GM23248 (cell line): ENCODE measurements at regions not wholly inside any gene's neighbourhood (a gene's known extent, or its start where the extent isn't known, plus 50 kb on each side); places are given as distances from the start of the nearest gene placed in this dataset.

Experiments
- DNase-seq: peaks from one replicate; pipeline ENCODE4 v3.0.0-alpha.2; 2015
- H2AFZ ChIP-seq: fragments of 200-600 bp; sonication (generic); 2 replicates; pipeline ENCODE4 v1.6.1; 2016; ENCODE audit warnings: antibody characterized with exemption
- H3F3A ChIP-seq: fragments of 200-600 bp; sonication (generic); 2 replicates; pipeline ENCODE4 v1.6.1; 2016; ENCODE audit warnings: mild to moderate bottlenecking, antibody characterized with exemption, mixed run types; ENCODE audit not compliant: insufficient read depth
- H3K27ac ChIP-seq: fragments of 200-600 bp; sonication (generic); 2 replicates; pipeline ENCODE4 v1.5.1; 2016; ENCODE audit warnings: mild to moderate bottlenecking
- H3K27me3 ChIP-seq: fragments of 200-600 bp; sonication (generic); replicated peaks from 2 replicates; pipeline ENCODE4 v1.6.1; 2016; ENCODE audit warnings: mild to moderate bottlenecking; ENCODE audit not compliant: insufficient read depth
- H3K36me3 ChIP-seq: fragments of 200-600 bp; sonication (generic); 2 replicates; pipeline ENCODE4 v1.6.1; 2016; ENCODE audit warnings: low read depth, mild to moderate bottlenecking
- H3K4me1 ChIP-seq: fragments of 200-600 bp; sonication (generic); 2 replicates; pipeline ENCODE4 v1.6.1; 2016; ENCODE audit warnings: mild to moderate bottlenecking; ENCODE audit not compliant: insufficient read depth
- H3K4me2 ChIP-seq: fragments of 200-600 bp; sonication (generic); one replicate; pipeline ENCODE4 v1.6.1; 2016; ENCODE audit warnings: mild to moderate bottlenecking; ENCODE audit not compliant: unreplicated experiment
- H3K4me3 ChIP-seq: fragments of 200-600 bp; sonication (generic); 2 replicates; pipeline ENCODE4 v1.5.1; 2016; ENCODE audit warnings: mild to moderate bottlenecking
- H3K79me2 ChIP-seq: fragments of 200-600 bp; sonication (generic); 2 replicates; pipeline ENCODE4 v1.6.1; 2016; ENCODE audit warnings: mild to moderate bottlenecking; ENCODE audit not compliant: insufficient read depth
- H3K9ac ChIP-seq: fragments of 200-600 bp; sonication (generic); 2 replicates; pipeline ENCODE4 v1.6.1; 2016; ENCODE audit warnings: mild to moderate bottlenecking
- H3K9me2 ChIP-seq: fragments of 200-600 bp; sonication (generic); 2 replicates; pipeline ENCODE4 v1.6.1; 2016; ENCODE audit warnings: mixed run types, mild to moderate bottlenecking, moderate library complexity; ENCODE audit not compliant: insufficient read depth
- H3K9me3 ChIP-seq: fragments of 200-600 bp; sonication (generic); one replicate; pipeline ENCODE4 v1.6.1; 2017; ENCODE audit warnings: low read depth
- H4K20me1 ChIP-seq: fragments of 200-600 bp; sonication (generic); 2 replicates; pipeline ENCODE4 v1.6.0; 2016; ENCODE audit not compliant: insufficient read depth
- EZH2 ChIP-seq: fragments of 200-600 bp; sonication (generic); IDR thresholded peaks from 2 replicates; pipeline ENCODE4 v1.6.1; 2018; ENCODE audit warnings: antibody characterized with exemption, mild to moderate bottlenecking; ENCODE audit not compliant: insufficient read depth, poor library complexity, severe bottlenecking
- EZH2phosphoT487 ChIP-seq: fragments of 200-600 bp; sonication (generic); IDR thresholded peaks from 2 replicates; pipeline ENCODE4 v1.6.1; 2018; ENCODE audit warnings: antibody characterized with exemption, moderate library complexity, mild to moderate bottlenecking, low read depth; ENCODE audit not compliant: insufficient read depth
- WGBS, 2 experiments: methylation state at CpG; one replicate each; pipeline ENCODE4 v1.1.6; 2015 to 2017; ENCODE audit warnings: low lambda C conversion rate in 2 of 2, low coverage in 1 of 2; ENCODE audit errors: missing lambda C conversion rate in 2 of 2; 5-methylcytosine and 5-hydroxymethylcytosine counted together
- in situ Hi-C: fragments of 300-500 bp; cut with MboI; formaldehyde crosslinking; loops from 2 replicates; pipeline ENCODE4 v1.15.0; 2020

DNA sequence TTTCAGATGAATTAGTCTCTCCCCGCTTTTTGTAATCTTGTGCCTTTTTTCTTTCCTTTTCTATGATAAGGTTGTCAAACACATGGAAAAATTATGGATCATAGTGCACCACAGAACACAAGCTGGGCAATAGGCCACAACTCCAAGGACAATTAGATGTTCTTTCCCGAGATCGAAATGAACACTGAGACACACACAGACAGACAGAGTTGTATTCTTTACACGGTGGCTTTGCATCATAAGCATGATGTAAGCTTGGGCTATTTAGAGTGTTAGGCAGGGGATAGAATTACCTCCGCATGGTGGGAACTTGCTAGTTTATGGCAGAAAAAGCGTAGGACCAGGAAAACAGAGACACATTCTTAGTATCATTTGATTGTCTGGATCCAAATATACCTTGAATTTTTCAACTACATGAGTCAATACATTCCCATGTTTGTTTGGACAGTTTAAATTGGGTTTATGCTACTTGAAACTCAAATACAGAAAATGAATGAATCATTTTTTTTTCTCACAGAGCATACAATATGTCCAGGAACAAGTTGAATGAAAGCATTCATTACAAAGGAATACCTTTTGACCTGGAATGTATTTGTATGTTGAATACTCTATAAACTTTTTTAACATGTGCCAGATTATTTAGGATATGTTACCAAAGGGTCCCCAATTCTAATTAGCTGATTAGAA lies 1611.5 kb upstream of the TMEFF2 start:
- H4K20me1 ChIP-seq, result no peaks in the 10 kb centered on the region
- H3K79me2 ChIP-seq, result no peaks in the 10 kb centered on the region
- TF ChIP-seq EZH2phosphoT487 (no peak), EZH2 (no peak)
- no peaks in the 10 kb centered on the region for H3F3A ChIP-seq
- no peaks in the 10 kb centered on the region for H3K27me3 ChIP-seq
- no peak overlapping the region for H3K27ac ChIP-seq
- H3K4me2 ChIP-seq, result no peak overlapping the region
- in situ Hi-C loops, result no loop called here
- no peak overlapping the region for H2AFZ ChIP-seq
- no peak overlapping the region for H3K9ac ChIP-seq
- H3K9me3 ChIP-seq, result no peaks in the 10 kb centered on the region
- WGBS, 2 experiments, result 53 to 61% methylated on average over 6 of the region's 6 CpGs
- H3K4me3 ChIP-seq, result no peak overlapping the region
- H3K36me3 ChIP-seq, result no peaks in the 10 kb centered on the region
- no peaks in the 10 kb centered on the region for H3K9me2 ChIP-seq
- H3K4me1 ChIP-seq, result no peaks in the 10 kb centered on the region
- DNase-seq, result no peak

GRCh38 chr2:193796847-193797246 lies 1602.1 kb upstream of the TMEFF2 start:
- no peak overlapping the region for H2AFZ ChIP-seq
- H3K4me3 ChIP-seq, result no peak overlapping the region
- H4K20me1 ChIP-seq, result no peaks in the 10 kb centered on the region
- in situ Hi-C loops, result no loop called here
- no peak for TF ChIP-seq EZH2
- no peak for TF ChIP-seq EZH2phosphoT487
- H3K79me2 ChIP-seq, result no peaks in the 10 kb centered on the region
- 27 to 29% methylated on average over 1 of the region's 1 CpG for WGBS, 2 experiments
- no peaks in the 10 kb centered on the region for H3K27me3 ChIP-seq
- DNase-seq, result no peak
- peaks cover 3% of the 10 kb centered on the region; the same call in 1 of the 2 replicates for H3K4me1 ChIP-seq
- no peaks in the 10 kb centered on the region for H3K9me3 ChIP-seq
- H3K27ac ChIP-seq, result no peak overlapping the region
- no peaks in the 10 kb centered on the region for H3K9me2 ChIP-seq
- no peaks in the 10 kb centered on the region for H3K36me3 ChIP-seq
- no peak overlapping the region for H3K9ac ChIP-seq
- no peaks in the 10 kb centered on the region; the same call in 1 of the 2 replicates for H3F3A ChIP-seq
- H3K4me2 ChIP-seq, result no peak overlapping the region

DNA sequence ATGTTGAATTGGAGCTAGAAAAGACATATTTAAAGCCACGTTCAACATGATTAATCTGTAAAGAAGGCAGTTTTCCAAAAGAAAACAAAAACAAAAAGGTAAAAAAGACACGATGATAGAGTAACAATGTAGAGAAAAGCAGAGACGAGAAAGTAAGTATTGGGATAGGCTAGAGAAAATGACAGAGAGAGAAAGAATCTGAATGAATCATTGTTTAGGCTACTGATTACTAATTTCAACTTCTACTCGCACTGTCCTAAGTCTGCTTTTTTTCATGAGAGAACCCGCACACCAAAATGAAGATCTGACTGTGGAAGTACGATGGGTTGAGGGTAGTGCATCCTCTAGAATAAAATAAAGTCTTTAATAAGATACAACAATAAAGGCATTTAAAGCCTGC lies 1599.2 kb upstream of the TMEFF2 start:
- peak overlapping the region; percentile 51 for H2AFZ ChIP-seq
- no peaks in the 10 kb centered on the region for H3K27me3 ChIP-seq
- WGBS, 2 experiments, result 35 to 38% methylated on average over 6 of the region's 6 CpGs
- H3K4me2 ChIP-seq, result no peak overlapping the region
- H3K36me3 ChIP-seq, result no peaks in the 10 kb centered on the region
- in situ Hi-C loops, result no loop called here
- no peaks in the 10 kb centered on the region for H3K79me2 ChIP-seq
- H3K9me2 ChIP-seq, result no peaks in the 10 kb centered on the region
- H3F3A ChIP-seq, result no peaks in the 10 kb centered on the region; the same call in 1 of the 2 replicates
- TF ChIP-seq EZH2, result no peak
- no peak for TF ChIP-seq EZH2phosphoT487
- peak; percentile 49 for DNase-seq
- H3K4me1 ChIP-seq, result peaks cover 3% of the 10 kb centered on the region; the same call in 1 of the 2 replicates
- no peaks in the 10 kb centered on the region for H3K9me3 ChIP-seq
- no peaks in the 10 kb centered on the region for H4K20me1 ChIP-seq
- 0 out of 2 replicates have a peak overlapping the region, but pooled peaks have one; percentile 7 for H3K27ac ChIP-seq
- no peak overlapping the region for H3K4me3 ChIP-seq
- H3K9ac ChIP-seq, result no peak overlapping the region

- H3K9me2 ChIP-seq, result no peaks in the 10 kb centered on the region
- H2AFZ ChIP-seq, result no peak overlapping the region
- no peak overlapping the region for H3K9ac ChIP-seq
- no peak overlapping the region for H3K4me3 ChIP-seq
- no peaks in the 10 kb centered on the region for H3K4me1 ChIP-seq
- no peak overlapping the region for H3K4me2 ChIP-seq
- H3K9me3 ChIP-seq, result no peaks in the 10 kb centered on the region
- no peaks in the 10 kb centered on the region for H3K36me3 ChIP-seq
- H3K27me3 ChIP-seq, result no peaks in the 10 kb centered on the region
- whole genome bisulfite sequencing, 2 experiments, result 25 to 31% methylated on average over 2 of the region's 2 CpGs
- TF ChIP-seq EZH2, result no peak
- TF ChIP-seq EZH2phosphoT487, result no peak
- no peaks in the 10 kb centered on the region for H4K20me1 ChIP-seq
- DNase-seq, result no peak
- in situ Hi-C loops, result no loop called here
- H3K27ac ChIP-seq, result no peak overlapping the region
- no peaks in the 10 kb centered on the region for H3K79me2 ChIP-seq
- no peaks in the 10 kb centered on the region for H3F3A ChIP-seq
Observed at GRCh38 chr2:193783681-193784080, 1588.9 kb upstream of the TMEFF2 start.

DNA sequence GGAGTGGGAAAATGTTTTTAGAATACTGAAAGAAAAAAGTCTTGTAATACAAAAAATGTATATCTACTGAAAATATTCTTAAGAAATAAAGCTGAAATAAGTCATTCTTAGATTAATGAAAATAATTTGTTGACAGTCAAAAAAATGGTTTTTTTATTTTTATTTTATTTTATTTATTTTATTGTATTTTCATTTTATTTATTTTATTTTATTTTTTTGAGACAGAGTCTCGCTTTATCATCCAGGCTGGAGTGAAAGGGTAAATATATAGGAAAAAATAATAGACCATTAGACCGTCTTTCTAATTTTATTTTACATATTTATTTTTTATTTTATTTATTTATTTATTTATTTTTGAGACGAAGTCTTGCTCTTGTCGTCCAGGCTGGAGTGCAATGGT lies 1583.6 kb upstream of the TMEFF2 start:
- no peaks in the 10 kb centered on the region; the same call in 1 of the 2 replicates for H4K20me1 ChIP-seq
- H3K36me3 ChIP-seq, result no peaks in the 10 kb centered on the region
- DNase-seq, result no peak
- no peak overlapping the region for H3K4me2 ChIP-seq
- H3K9me3 ChIP-seq, result no peaks in the 10 kb centered on the region
- TF ChIP-seq EZH2 (no peak), EZH2phosphoT487 (no peak)
- no peak overlapping the region for H3K9ac ChIP-seq
- H3F3A ChIP-seq, result no peaks in the 10 kb centered on the region
- H3K79me2 ChIP-seq, result no peaks in the 10 kb centered on the region
- H3K9me2 ChIP-seq, result no peaks in the 10 kb centered on the region
- no peaks in the 10 kb centered on the region for H3K27me3 ChIP-seq
- H3K27ac ChIP-seq, result no peak overlapping the region
- H2AFZ ChIP-seq, result no peak overlapping the region
- no peak overlapping the region for H3K4me3 ChIP-seq
- no peaks in the 10 kb centered on the region for H3K4me1 ChIP-seq
- WGBS, 2 experiments, result 57 to 68% methylated on average over 4 of the region's 4 CpGs
- in situ Hi-C loops, result no loop called here
